22Rv1 (cell line): ENCODE measurements at regions not wholly inside any gene's neighbourhood (a gene's known extent, or its start where the extent isn't known, plus 50 kb on each side); places are given as distances from the start of the nearest gene placed in this dataset.

ENCODE experiments used
- CTCF ChIP-seq: fragments of 450-650 bp; IDR thresholded peaks from 2 replicates; pipeline ENCODE4 v1.5.1; 2017; ENCODE audit warnings: mild to moderate bottlenecking
- ZFX ChIP-seq: fragments of 450-650 bp; IDR thresholded peaks from 2 replicates; pipeline ENCODE4 v1.6.1; 2017; ENCODE audit warnings: antibody characterized with exemption, borderline replicate concordance

GRCh38 chr2:108076527-108076926 lies 90.2 kb downstream of the SLC5A7 start:
- TF ChIP-seq CTCF: no peak
- TF ChIP-seq ZFX: no peak
